GM19025 (cell line): ENCODE measurements at regions not wholly inside any gene's neighbourhood (a gene's known extent, or its start where the extent isn't known, plus 50 kb on each side); places are given as distances from the start of the nearest gene placed in this dataset.

Experiments
- ATAC-seq: cut with Tn5 transposase; IDR thresholded peaks from one replicate; pipeline ENCODE4 v1.9.1; 2021; ENCODE audit warnings: mild to moderate bottlenecking, low read depth, moderate library complexity; ENCODE audit not compliant: unreplicated experiment

GRCh38 chr7:118559207-118559606, 334.7 kb downstream of the ANKRD7 start:
- no peak for ATAC-seq

GRCh38 chr7:118563311-118563710, 338.8 kb downstream of the ANKRD7 start:
- no peak for ATAC-seq

- no peak for ATAC-seq
These were observed 348.1 kb downstream of the ANKRD7 start for GRCh38 chr7:118572604-118573003.

- ATAC-seq: no peak
These were observed 348.6 kb downstream of the ANKRD7 start for GRCh38 chr7:118573085-118573484.

GRCh38 chr7:118575393-118575948, 351.0 kb downstream of the ANKRD7 start:
- no peak for ATAC-seq

GRCh38 chr7:118580743-118581382, 356.4 kb downstream of the ANKRD7 start:
- no peak for ATAC-seq

GRCh38 chr7:118583641-118584040, 359.1 kb downstream of the ANKRD7 start:
- no peak for ATAC-seq

- no peak for ATAC-seq
These were observed 361.7 kb downstream of the ANKRD7 start for GRCh38 chr7:118586248-118586647.

- ATAC-seq: no peak
These were observed 365.6 kb downstream of the ANKRD7 start for GRCh38 chr7:118590107-118590506.

GRCh38 chr7:118602090-118602489, 377.6 kb downstream of the ANKRD7 start:
- no peak for ATAC-seq

GRCh38 chr7:118606602-118607001, 382.1 kb downstream of the ANKRD7 start:
- ATAC-seq: no peak

GRCh38 chr7:118609207-118609606, 384.7 kb downstream of the ANKRD7 start:
- ATAC-seq: no peak

- no peak for ATAC-seq
These were observed 391.2 kb downstream of the ANKRD7 start for GRCh38 chr7:118615681-118616080.

GRCh38 chr7:118621810-118622360, 397.4 kb downstream of the ANKRD7 start:
- ATAC-seq: no peak

GRCh38 chr7:118626739-118627138, 402.2 kb downstream of the ANKRD7 start:
- no peak for ATAC-seq

GRCh38 chr7:118627467-118627866, 403.0 kb downstream of the ANKRD7 start:
- ATAC-seq: no peak

GRCh38 chr7:118629898-118630438, 405.5 kb downstream of the ANKRD7 start:
- ATAC-seq: no peak

GRCh38 chr7:118642396-118642795, 417.9 kb downstream of the ANKRD7 start:
- no peak for ATAC-seq

GRCh38 chr7:118644346-118644745, 419.8 kb downstream of the ANKRD7 start:
- no peak for ATAC-seq

- ATAC-seq: no peak
These were observed 423.5 kb downstream of the ANKRD7 start for GRCh38 chr7:118648002-118648401.

GRCh38 chr7:118657391-118658005, 433.0 kb downstream of the ANKRD7 start:
- ATAC-seq: peak; percentile 79
